HCT116 (cell line): ENCODE measurements at regions not wholly inside any gene's neighbourhood (a gene's known extent, or its start where the extent isn't known, plus 50 kb on each side); places are given as distances from the start of the nearest gene placed in this dataset.

Experiments
- CBX3 ChIP-seq: IDR thresholded peaks from 2 replicates; pipeline ENCODE4 v1.6.1; 2012; ENCODE audit warnings: low read depth
- CEBPB ChIP-seq: IDR thresholded peaks from 2 replicates; pipeline ENCODE4 v1.6.1; 2012; ENCODE audit warnings: low read depth
- EZH2 ChIP-seq: fragments of 200-600 bp; sonication (generic); IDR thresholded peaks from 2 replicates; pipeline ENCODE4 v1.6.1; 2017; ENCODE audit warnings: antibody characterized with exemption, mixed run types
- EZH2phosphoT487 ChIP-seq: fragments of 200-600 bp; IDR thresholded peaks from 2 replicates; pipeline ENCODE4 v1.6.1; 2018; ENCODE audit warnings: antibody characterized with exemption, borderline replicate concordance
- POLR2A ChIP-seq: IDR thresholded peaks from 2 replicates; pipeline ENCODE4 v1.7.0; 2011; ENCODE audit warnings: borderline replicate concordance; ENCODE audit not compliant: insufficient read depth, insufficient read length; ENCODE audit errors: extremely low read depth
- RAD21 ChIP-seq: IDR thresholded peaks from 2 replicates; pipeline ENCODE4 v1.6.1; 2012; ENCODE audit warnings: low read depth, mild to moderate bottlenecking
- SRF ChIP-seq: IDR thresholded peaks from 2 replicates; pipeline ENCODE4 v1.6.1; 2012; ENCODE audit warnings: low read depth
- TCF7L2 ChIP-seq: IDR thresholded peaks from 2 replicates; pipeline ENCODE4 v1.7.0; 2011; ENCODE audit warnings: borderline replicate concordance, inconsistent platforms; ENCODE audit not compliant: insufficient read depth, insufficient read length; ENCODE audit errors: extremely low read depth
- ZBTB33 ChIP-seq: IDR thresholded peaks from 2 replicates; pipeline ENCODE4 v1.6.1; 2011; ENCODE audit warnings: mild to moderate bottlenecking, low read length, moderate library complexity; ENCODE audit not compliant: insufficient replicate concordance; ENCODE audit errors: extremely low read depth
- TF ChIP-seq, protein P1 (sequence below), 3 experiments: fragments of 200-600 bp in 1 of 3; sonication (generic) in 1 of 3; IDR thresholded peaks in 2 of 3; conservative IDR thresholded peaks in 1 of 3; 2 replicates each; pipeline ENCODE4 v1.5.1; 2012 to 2017; ENCODE audit warnings: low read depth in 2 of 3, low read length in 2 of 3, antibody characterized with exemption in 1 of 3, borderline replicate concordance in 1 of 3, control low read depth in 1 of 3, mild to moderate bottlenecking in 1 of 3, mixed read lengths in 1 of 3, mixed run types in 1 of 3, moderate library complexity in 1 of 3; ENCODE audit not compliant: insufficient read depth in 1 of 3

GRCh38 chr3:43163895-43164493 lies 58.1 kb upstream of the POMGNT2 start:
- TF ChIP-seq SRF (no peak), POLR2A (no peak), ZBTB33 (no peak), EZH2 (no peak), EZH2phosphoT487 (no peak), TCF7L2 (no peak), CBX3 (no peak), CEBPB (no peak), RAD21 (no peak)
- TF ChIP-seq, protein P1, sequence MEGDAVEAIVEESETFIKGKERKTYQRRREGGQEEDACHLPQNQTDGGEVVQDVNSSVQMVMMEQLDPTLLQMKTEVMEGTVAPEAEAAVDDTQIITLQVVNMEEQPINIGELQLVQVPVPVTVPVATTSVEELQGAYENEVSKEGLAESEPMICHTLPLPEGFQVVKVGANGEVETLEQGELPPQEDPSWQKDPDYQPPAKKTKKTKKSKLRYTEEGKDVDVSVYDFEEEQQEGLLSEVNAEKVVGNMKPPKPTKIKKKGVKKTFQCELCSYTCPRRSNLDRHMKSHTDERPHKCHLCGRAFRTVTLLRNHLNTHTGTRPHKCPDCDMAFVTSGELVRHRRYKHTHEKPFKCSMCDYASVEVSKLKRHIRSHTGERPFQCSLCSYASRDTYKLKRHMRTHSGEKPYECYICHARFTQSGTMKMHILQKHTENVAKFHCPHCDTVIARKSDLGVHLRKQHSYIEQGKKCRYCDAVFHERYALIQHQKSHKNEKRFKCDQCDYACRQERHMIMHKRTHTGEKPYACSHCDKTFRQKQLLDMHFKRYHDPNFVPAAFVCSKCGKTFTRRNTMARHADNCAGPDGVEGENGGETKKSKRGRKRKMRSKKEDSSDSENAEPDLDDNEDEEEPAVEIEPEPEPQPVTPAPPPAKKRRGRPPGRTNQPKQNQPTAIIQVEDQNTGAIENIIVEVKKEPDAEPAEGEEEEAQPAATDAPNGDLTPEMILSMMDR (IDR thresholded peaks at IDR 0.05 in 2 of 3, conservative IDR thresholded peaks at IDR 0.05 in 1 of 3; ENCODE audit: borderline replicate concordance in 1 of 3, insufficient read depth in 1 of 3, low read depth in 2 of 3, low read length in 2 of 3): no peak
